ENCODE measurements at regions not wholly inside any gene's neighbourhood (a gene's known extent, or its start where the extent isn't known, plus 50 kb on each side); places are given as distances from the start of the nearest gene placed in this dataset.

DNA sequence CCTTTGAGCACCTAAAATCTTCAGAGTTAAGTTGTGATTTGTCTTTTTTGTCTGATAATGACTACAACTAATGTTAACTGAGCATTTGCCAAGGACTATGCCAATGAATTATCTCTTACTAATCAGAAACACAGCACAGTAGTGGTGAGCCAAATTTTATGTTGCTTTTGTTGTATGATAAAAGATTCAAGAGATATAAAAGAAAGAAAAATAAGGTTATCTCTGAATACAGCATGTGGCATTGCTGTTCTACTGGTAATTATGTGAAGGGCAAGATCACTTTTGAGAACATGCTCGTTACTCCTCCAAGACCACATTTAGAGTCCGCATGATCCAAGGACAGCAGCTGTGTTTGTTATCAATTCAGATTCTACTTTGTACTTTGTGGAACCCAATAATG, 133.4 kb upstream of the MYLIP start:
- Mint-ChIP-seq H3K9me3 (ENCODE audit: unreplicated experiment) (no peaks in the 10 kb centered on the region), H3K27me3 (ENCODE audit: insufficient read depth, unreplicated experiment) (peaks cover 17% of the 10 kb centered on the region), H3K4me1 (ENCODE audit: insufficient read depth, unreplicated experiment) (no peaks in the 10 kb centered on the region), H3K4me3 (ENCODE audit: unreplicated experiment) (no peak overlapping the region), H3K27ac (ENCODE audit: low read depth, unreplicated experiment) (no peak overlapping the region), H3K36me3 (ENCODE audit: insufficient read depth, unreplicated experiment) (no peaks in the 10 kb centered on the region)
- ChIA-PET CTCF (interaction anchor here (0.8 kb wide), 1 partner anchor 19 kb away, joined by 3 read pairs; no protein-coding TSS in a partner anchor), POLR2A (no interaction called here)
- DNase-seq (ENCODE audit: unreplicated experiment): no peak
- intact Hi-C loops (cut with micrococcal nuclease): no loop called here
- no TSS peak for BruUV-seq (replicated peaks)
- TF ChIP-seq, protein P1, sequence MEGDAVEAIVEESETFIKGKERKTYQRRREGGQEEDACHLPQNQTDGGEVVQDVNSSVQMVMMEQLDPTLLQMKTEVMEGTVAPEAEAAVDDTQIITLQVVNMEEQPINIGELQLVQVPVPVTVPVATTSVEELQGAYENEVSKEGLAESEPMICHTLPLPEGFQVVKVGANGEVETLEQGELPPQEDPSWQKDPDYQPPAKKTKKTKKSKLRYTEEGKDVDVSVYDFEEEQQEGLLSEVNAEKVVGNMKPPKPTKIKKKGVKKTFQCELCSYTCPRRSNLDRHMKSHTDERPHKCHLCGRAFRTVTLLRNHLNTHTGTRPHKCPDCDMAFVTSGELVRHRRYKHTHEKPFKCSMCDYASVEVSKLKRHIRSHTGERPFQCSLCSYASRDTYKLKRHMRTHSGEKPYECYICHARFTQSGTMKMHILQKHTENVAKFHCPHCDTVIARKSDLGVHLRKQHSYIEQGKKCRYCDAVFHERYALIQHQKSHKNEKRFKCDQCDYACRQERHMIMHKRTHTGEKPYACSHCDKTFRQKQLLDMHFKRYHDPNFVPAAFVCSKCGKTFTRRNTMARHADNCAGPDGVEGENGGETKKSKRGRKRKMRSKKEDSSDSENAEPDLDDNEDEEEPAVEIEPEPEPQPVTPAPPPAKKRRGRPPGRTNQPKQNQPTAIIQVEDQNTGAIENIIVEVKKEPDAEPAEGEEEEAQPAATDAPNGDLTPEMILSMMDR (IDR thresholded peaks at IDR 0.05; ENCODE audit: unreplicated experiment): no peak

DNA sequence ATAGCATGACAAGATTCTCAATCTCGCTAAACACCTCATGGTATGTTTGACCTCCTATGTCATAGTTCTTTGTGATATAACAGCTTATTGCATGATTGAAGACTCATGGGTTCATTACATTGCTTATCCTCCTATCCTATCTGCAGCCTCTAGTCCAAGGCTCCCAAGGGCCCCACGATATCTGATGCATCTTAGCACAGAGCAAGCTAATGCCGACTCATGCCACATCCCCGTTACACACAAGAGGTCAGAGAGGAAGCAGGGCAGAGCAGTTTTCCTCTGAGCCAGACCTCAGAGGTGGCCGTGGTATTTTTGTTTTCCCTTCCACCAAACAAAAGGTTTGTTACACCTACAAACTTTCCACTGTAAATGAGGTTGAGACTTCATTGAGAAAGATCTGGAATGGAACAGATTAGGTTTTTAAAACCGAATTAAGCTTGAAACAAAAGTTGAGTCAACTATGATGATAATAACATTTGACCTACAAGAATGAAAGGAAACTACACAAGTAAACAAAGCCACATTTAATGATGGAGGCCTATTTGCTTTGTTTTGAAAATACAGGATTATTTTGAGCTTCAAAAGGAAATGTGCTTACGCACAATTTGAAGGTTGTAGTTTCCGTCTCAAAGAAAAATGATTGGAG, 133.9 kb upstream of the MYLIP start:
- peaks cover 17% of the 10 kb centered on the region for H3K27me3 Mint-ChIP-seq (ENCODE audit: insufficient read depth, unreplicated experiment)

DNA sequence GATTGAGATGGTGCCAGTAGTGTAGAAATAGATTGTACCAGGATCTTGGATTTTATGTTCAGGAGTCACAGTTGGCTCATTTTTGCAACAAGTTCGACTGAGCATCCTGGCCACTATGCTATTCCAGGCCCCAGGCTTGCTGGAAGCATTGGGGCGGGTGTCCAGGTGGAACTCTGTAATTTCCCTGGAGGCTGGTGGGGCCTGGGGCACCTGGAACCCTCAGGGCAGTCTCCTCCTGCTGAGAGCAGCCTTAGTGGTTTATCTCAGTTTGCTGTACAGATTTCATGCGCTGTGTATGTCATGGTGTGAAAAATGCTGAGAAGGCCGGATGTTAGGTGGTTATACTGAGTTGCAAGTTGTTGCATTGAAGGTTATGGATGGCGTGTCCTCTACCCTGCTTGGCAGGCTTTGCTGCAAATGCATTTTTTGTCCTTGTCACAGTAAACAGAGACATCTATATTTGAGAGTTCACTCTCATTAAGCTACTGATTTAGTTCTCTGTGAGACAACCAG, 135.1 kb upstream of the MYLIP start:
- ChIA-PET CTCF (interaction anchor here (0.9 kb wide), 1 partner anchor 18 kb away, joined by 4 read pairs; no protein-coding TSS in a partner anchor), POLR2A (no interaction called here)
- DNase-seq (ENCODE audit: unreplicated experiment): no peak
- Mint-ChIP-seq H3K4me3 (ENCODE audit: unreplicated experiment) (no peak overlapping the region), H3K36me3 (ENCODE audit: insufficient read depth, unreplicated experiment) (no peaks in the 10 kb centered on the region), H3K9me3 (ENCODE audit: unreplicated experiment) (no peaks in the 10 kb centered on the region), H3K4me1 (ENCODE audit: insufficient read depth, unreplicated experiment) (no peaks in the 10 kb centered on the region), H3K27me3 (ENCODE audit: insufficient read depth, unreplicated experiment) (peaks cover 17% of the 10 kb centered on the region), H3K27ac (ENCODE audit: low read depth, unreplicated experiment) (no peak overlapping the region)
- TF ChIP-seq, protein P1 (IDR thresholded peaks at IDR 0.05; ENCODE audit: unreplicated experiment): no peak
- no TSS peak for BruUV-seq (replicated peaks)
- intact Hi-C loops (cut with micrococcal nuclease): no loop called here

More for the DNA sequence above, 133.9 kb upstream of the MYLIP start:
- no TSS peak for BruUV-seq (replicated peaks)
- Mint-ChIP-seq H3K27ac (ENCODE audit: low read depth, unreplicated experiment) (no peak overlapping the region), H3K9me3 (ENCODE audit: unreplicated experiment) (no peaks in the 10 kb centered on the region), H3K36me3 (ENCODE audit: insufficient read depth, unreplicated experiment) (no peaks in the 10 kb centered on the region), H3K4me1 (ENCODE audit: insufficient read depth, unreplicated experiment) (no peaks in the 10 kb centered on the region), H3K4me3 (ENCODE audit: unreplicated experiment) (no peak overlapping the region)
- TF ChIP-seq, protein P1 (IDR thresholded peaks at IDR 0.05; ENCODE audit: unreplicated experiment): no peak
- POLR2A ChIA-PET: no interaction called here
- CTCF ChIA-PET: no interaction called here
- intact Hi-C loops (cut with micrococcal nuclease): no loop called here
- no peak for DNase-seq (ENCODE audit: unreplicated experiment)

DNA sequence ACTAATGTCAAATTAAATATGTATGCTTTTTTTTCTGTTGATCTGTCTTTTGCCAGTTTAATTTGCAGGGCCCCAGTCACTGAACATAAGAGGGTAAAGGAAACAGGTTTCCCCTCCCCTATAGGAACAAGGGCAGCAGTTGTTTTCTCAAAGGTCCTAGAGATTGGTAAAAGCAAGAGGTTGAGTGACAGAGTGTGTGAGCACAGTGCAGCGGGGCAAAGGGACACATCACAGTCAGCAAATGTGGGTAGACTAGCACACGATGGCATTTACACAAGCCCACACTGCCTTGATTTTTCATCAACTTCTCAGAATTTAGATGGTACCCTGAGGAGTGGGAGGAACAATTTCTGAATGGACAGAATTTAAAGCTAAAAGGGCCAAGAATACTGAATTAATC, 138.7 kb upstream of the MYLIP start:
- Mint-ChIP-seq H3K36me3 (ENCODE audit: insufficient read depth, unreplicated experiment) (no peaks in the 10 kb centered on the region), H3K27me3 (ENCODE audit: insufficient read depth, unreplicated experiment) (no peaks in the 10 kb centered on the region), H3K9me3 (ENCODE audit: unreplicated experiment) (no peaks in the 10 kb centered on the region), H3K27ac (ENCODE audit: low read depth, unreplicated experiment) (no peak overlapping the region), H3K4me3 (ENCODE audit: unreplicated experiment) (no peak overlapping the region), H3K4me1 (ENCODE audit: insufficient read depth, unreplicated experiment) (no peaks in the 10 kb centered on the region)
- POLR2A ChIA-PET: no interaction called here
- DNase-seq (ENCODE audit: unreplicated experiment): no peak
- TF ChIP-seq, protein P1 (IDR thresholded peaks at IDR 0.05; ENCODE audit: unreplicated experiment): no peak
- intact Hi-C loops (cut with micrococcal nuclease): no loop called here
- CTCF ChIA-PET: no interaction called here
- no TSS peak for BruUV-seq (replicated peaks)

Measured in MCF 10A (cell line).